WTC11 (cell line): ENCODE measurements at regions not wholly inside any gene's neighbourhood (a gene's known extent, or its start where the extent isn't known, plus 50 kb on each side); places are given as distances from the start of the nearest gene placed in this dataset.

ENCODE experiments used
- CTCF ChIP-seq: fragments of 200-600 bp; IDR thresholded peaks from 2 replicates; pipeline ENCODE4 v1.8.0; 2022; ENCODE audit warnings: antibody characterized with exemption
- ESRRA ChIP-seq: sonication (generic); formaldehyde crosslinking; IDR thresholded peaks from 2 replicates; pipeline ENCODE4 v1.8.1; 2022; ENCODE audit warnings: mild to moderate bottlenecking, missing genetic modification reagents, borderline replicate concordance
- ETV6 ChIP-seq: sonication (generic); formaldehyde crosslinking; IDR thresholded peaks from 2 replicates; pipeline ENCODE4 v1.8.1; 2022; ENCODE audit warnings: mild to moderate bottlenecking, missing genetic modification reagents
- GABPB1 ChIP-seq: sonication (generic); formaldehyde crosslinking; IDR thresholded peaks from 2 replicates; pipeline ENCODE4 v1.8.1; 2023; ENCODE audit warnings: mild to moderate bottlenecking, missing genetic modification reagents
- IRF2 ChIP-seq: sonication (generic); formaldehyde crosslinking; IDR thresholded peaks from 2 replicates; pipeline ENCODE4 v1.8.0; 2022; ENCODE audit warnings: low read depth, missing genetic modification reagents, borderline replicate concordance
- MAX ChIP-seq: sonication (generic); formaldehyde crosslinking; IDR thresholded peaks from 2 replicates; pipeline ENCODE4 v1.8.0; 2022; ENCODE audit warnings: mild to moderate bottlenecking, missing genetic modification reagents
- SP1 ChIP-seq: sonication (generic); formaldehyde crosslinking; conservative IDR thresholded peaks from 2 replicates; pipeline ENCODE4 v1.8.1; 2022; ENCODE audit warnings: missing genetic modification reagents
- TEAD4 ChIP-seq: sonication (generic); formaldehyde crosslinking; IDR thresholded peaks from 2 replicates; pipeline ENCODE4 v1.8.0; 2022; ENCODE audit warnings: mild to moderate bottlenecking, missing genetic modification reagents
- TF ChIP-seq, protein P1 (sequence below): sonication (generic); formaldehyde crosslinking; IDR thresholded peaks from 2 replicates; pipeline ENCODE4 v1.8.1; 2023; ENCODE audit warnings: mild to moderate bottlenecking, moderate library complexity, missing genetic modification reagents
- TF ChIP-seq, protein P2 (sequence below): sonication (generic); formaldehyde crosslinking; IDR thresholded peaks from 2 replicates; pipeline ENCODE4 v1.8.1; 2022; ENCODE audit warnings: low read depth, mild to moderate bottlenecking, moderate library complexity, missing genetic modification reagents, borderline replicate concordance

DNA sequence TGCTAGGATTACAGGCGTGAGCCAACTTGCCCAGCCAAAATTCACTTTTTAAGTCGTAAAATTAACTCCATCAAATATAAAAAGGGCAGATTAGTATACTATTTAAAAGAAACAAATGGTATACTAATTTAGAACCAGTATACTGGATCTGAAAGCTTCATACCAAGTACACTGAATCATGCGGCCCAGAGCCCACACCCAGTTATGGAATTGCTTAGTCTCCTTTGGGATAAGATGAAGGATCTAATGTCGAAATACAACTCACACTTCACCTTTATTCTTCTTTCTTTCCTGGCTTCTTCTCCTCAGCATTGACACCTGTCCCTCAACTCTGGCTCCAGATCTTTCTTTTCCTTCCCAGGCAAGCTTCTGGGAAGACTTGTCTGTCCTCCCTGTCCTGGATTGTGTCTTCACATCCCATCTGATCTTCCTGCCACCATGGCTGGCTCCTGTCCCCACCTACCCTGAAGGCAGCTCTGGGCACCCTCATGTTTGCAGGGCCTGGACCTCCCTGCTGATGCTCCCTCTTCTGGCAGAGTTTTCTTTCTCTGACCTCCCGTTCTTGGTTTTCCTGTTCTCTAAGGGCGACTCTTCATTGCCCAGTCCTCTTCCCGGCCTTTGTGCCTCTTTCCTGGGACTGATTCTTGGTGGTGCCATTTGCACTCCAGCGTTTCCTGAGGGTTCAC is 57.8 kb upstream of the CTBP2 start:
- TF ChIP-seq CTCF, result no peak
- TF ChIP-seq, protein P1, sequence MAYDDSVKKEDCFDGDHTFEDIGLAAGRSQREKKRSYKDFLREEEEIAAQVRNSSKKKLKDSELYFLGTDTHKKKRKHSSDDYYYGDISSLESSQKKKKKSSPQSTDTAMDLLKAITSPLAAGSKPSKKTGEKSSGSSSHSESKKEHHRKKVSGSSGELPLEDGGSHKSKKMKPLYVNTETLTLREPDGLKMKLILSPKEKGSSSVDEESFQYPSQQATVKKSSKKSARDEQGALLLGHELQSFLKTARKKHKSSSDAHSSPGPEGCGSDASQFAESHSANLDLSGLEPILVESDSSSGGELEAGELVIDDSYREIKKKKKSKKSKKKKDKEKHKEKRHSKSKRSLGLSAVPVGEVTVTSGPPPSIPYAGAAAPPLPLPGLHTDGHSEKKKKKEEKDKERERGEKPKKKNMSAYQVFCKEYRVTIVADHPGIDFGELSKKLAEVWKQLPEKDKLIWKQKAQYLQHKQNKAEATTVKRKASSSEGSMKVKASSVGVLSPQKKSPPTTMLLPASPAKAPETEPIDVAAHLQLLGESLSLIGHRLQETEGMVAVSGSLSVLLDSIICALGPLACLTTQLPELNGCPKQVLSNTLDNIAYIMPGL (CRISPR knock-in tag), result no peak
- TF ChIP-seq ESRRA (CRISPR knock-in tag), result no peak
- no peak for TF ChIP-seq SP1 (CRISPR knock-in tag)
- TF ChIP-seq TEAD4 (CRISPR knock-in tag), result no peak
- no peak for TF ChIP-seq IRF2 (CRISPR knock-in tag)
- TF ChIP-seq ETV6 (CRISPR knock-in tag), result no peak
- TF ChIP-seq, protein P2, sequence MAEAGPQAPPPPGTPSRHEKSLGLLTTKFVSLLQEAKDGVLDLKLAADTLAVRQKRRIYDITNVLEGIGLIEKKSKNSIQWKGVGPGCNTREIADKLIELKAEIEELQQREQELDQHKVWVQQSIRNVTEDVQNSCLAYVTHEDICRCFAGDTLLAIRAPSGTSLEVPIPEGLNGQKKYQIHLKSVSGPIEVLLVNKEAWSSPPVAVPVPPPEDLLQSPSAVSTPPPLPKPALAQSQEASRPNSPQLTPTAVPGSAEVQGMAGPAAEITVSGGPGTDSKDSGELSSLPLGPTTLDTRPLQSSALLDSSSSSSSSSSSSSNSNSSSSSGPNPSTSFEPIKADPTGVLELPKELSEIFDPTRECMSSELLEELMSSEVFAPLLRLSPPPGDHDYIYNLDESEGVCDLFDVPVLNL (CRISPR knock-in tag), result no peak
- no peak for TF ChIP-seq MAX (CRISPR knock-in tag)
- no peak for TF ChIP-seq GABPB1
